Hepatocyte (in vitro differentiated cells): ENCODE measurements at regions not wholly inside any gene's neighbourhood (a gene's known extent, or its start where the extent isn't known, plus 50 kb on each side); places are given as distances from the start of the nearest gene placed in this dataset.

Experiments
- DNase-seq: peaks from one replicate; pipeline ENCODE4 v3.0.0-alpha.2; 2016; ENCODE audit warnings: low spot score
- H2AFZ ChIP-seq: fragments of 200-600 bp; sonication (generic); 2 replicates; pipeline ENCODE4 v1.6.0; 2016; ENCODE audit warnings: antibody characterized with exemption, mild to moderate bottlenecking
- H3K27ac ChIP-seq: fragments of 200-600 bp; sonication (generic); 2 replicates; pipeline ENCODE4 v1.5.1; 2016; ENCODE audit warnings: mild to moderate bottlenecking
- H3K27me3 ChIP-seq: fragments of 200-600 bp; sonication (generic); 2 replicates; pipeline ENCODE4 v1.6.1; 2016
- H3K36me3 ChIP-seq: fragments of 200-600 bp; sonication (generic); replicated peaks from 2 replicates; pipeline ENCODE4 v1.5.1; 2016; ENCODE audit warnings: low read depth; ENCODE audit not compliant: insufficient read depth
- H3K4me1 ChIP-seq: fragments of 200-600 bp; sonication (generic); 2 replicates; pipeline ENCODE4 v1.5.1; 2016; ENCODE audit warnings: mild to moderate bottlenecking, moderate library complexity; ENCODE audit not compliant: insufficient read depth
- H3K4me2 ChIP-seq: fragments of 200-600 bp; sonication (generic); 2 replicates; pipeline ENCODE4 v1.6.0; 2016
- H3K4me3 ChIP-seq: fragments of 200-600 bp; sonication (generic); 2 replicates; pipeline ENCODE4 v1.5.1; 2016; ENCODE audit warnings: mild to moderate bottlenecking
- H3K79me2 ChIP-seq: fragments of 200-600 bp; sonication (generic); 2 replicates; pipeline ENCODE4 v1.6.0; 2017; ENCODE audit warnings: mild to moderate bottlenecking
- H3K9me2 ChIP-seq: fragments of 200-600 bp; sonication (generic); replicated peaks from 2 replicates; pipeline ENCODE4 v1.6.0; 2017; ENCODE audit warnings: mild to moderate bottlenecking; ENCODE audit not compliant: insufficient read depth
- H3K9me3 ChIP-seq: fragments of 200-600 bp; sonication (generic); 2 replicates; pipeline ENCODE4 v1.5.1; 2016; ENCODE audit warnings: low read depth, mild to moderate bottlenecking
- H4K20me1 ChIP-seq: fragments of 200-600 bp; sonication (generic); 2 replicates; pipeline ENCODE4 v1.6.0; 2016; ENCODE audit warnings: mild to moderate bottlenecking; ENCODE audit not compliant: insufficient read depth, poor library complexity, severe bottlenecking
- EZH2 ChIP-seq: fragments of 200-600 bp; sonication (generic); IDR thresholded peaks from 2 replicates; pipeline ENCODE4 v1.6.1; 2016; ENCODE audit warnings: antibody characterized with exemption, mild to moderate bottlenecking, borderline replicate concordance
- EZH2phosphoT487 ChIP-seq: fragments of 200-600 bp; sonication (generic); IDR thresholded peaks from one replicate; pipeline ENCODE4 v1.6.1; 2018; ENCODE audit warnings: antibody characterized with exemption, mild to moderate bottlenecking, low read depth, moderate library complexity; ENCODE audit not compliant: unreplicated experiment, severe bottlenecking
- WGBS: methylation state at CpG from one replicate; pipeline ENCODE4 v1.1.6; 2016; ENCODE audit warnings: low lambda C conversion rate; ENCODE audit errors: missing lambda C conversion rate; 5-methylcytosine and 5-hydroxymethylcytosine counted together
- TF ChIP-seq, protein P1 (sequence below): fragments of 200-600 bp; sonication (generic); IDR thresholded peaks from 2 replicates; pipeline ENCODE4 v1.5.1; 2016; ENCODE audit warnings: antibody characterized with exemption, mild to moderate bottlenecking; ENCODE audit not compliant: poor library complexity

DNA sequence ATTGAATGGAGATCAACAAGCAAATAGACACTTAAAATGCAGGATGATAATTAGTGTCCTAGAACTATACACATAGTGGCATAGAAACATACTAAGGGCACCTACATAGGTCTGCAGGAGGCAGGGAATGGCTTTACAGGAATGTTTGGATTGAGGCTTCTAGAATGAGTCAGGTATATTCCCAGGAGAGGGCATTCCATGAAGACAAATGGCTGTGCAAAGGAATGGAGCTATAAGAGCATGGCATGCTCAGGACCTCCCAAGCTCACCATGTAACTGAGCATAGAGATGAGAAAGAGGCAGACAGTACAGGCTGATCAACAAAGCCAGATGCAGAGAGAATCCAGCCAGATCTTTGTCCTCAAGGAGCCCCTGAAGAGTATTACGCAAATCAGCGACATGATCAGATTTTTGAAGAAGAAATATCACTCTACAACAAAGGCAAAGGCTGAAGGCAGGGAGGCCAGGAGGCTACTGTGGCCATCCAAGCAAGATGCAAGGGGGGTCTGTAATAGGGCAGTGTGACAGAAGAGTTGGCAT, 211.1 kb upstream of the MTNR1B start:
- Histone ChIP-seq H2AFZ (no peak overlapping the region), H3K4me1 (no peaks in the 10 kb centered on the region), H3K4me3 (no peak overlapping the region), H3K9me3 (no peaks in the 10 kb centered on the region), H3K79me2 (no peaks in the 10 kb centered on the region), H3K27ac (no peak overlapping the region), H3K4me2 (no peak overlapping the region), H3K27me3 (no peaks in the 10 kb centered on the region), H3K36me3 (no peaks in the 10 kb centered on the region), H3K9me2 (no peaks in the 10 kb centered on the region), H4K20me1 (no peaks in the 10 kb centered on the region)
- TF ChIP-seq EZH2phosphoT487, result no peak
- TF ChIP-seq, protein P1, sequence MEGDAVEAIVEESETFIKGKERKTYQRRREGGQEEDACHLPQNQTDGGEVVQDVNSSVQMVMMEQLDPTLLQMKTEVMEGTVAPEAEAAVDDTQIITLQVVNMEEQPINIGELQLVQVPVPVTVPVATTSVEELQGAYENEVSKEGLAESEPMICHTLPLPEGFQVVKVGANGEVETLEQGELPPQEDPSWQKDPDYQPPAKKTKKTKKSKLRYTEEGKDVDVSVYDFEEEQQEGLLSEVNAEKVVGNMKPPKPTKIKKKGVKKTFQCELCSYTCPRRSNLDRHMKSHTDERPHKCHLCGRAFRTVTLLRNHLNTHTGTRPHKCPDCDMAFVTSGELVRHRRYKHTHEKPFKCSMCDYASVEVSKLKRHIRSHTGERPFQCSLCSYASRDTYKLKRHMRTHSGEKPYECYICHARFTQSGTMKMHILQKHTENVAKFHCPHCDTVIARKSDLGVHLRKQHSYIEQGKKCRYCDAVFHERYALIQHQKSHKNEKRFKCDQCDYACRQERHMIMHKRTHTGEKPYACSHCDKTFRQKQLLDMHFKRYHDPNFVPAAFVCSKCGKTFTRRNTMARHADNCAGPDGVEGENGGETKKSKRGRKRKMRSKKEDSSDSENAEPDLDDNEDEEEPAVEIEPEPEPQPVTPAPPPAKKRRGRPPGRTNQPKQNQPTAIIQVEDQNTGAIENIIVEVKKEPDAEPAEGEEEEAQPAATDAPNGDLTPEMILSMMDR, result no peak
- TF ChIP-seq EZH2, result no peak
- 98% methylated on average over 2 of the region's 2 CpGs for WGBS
- no peak for DNase-seq

DNA sequence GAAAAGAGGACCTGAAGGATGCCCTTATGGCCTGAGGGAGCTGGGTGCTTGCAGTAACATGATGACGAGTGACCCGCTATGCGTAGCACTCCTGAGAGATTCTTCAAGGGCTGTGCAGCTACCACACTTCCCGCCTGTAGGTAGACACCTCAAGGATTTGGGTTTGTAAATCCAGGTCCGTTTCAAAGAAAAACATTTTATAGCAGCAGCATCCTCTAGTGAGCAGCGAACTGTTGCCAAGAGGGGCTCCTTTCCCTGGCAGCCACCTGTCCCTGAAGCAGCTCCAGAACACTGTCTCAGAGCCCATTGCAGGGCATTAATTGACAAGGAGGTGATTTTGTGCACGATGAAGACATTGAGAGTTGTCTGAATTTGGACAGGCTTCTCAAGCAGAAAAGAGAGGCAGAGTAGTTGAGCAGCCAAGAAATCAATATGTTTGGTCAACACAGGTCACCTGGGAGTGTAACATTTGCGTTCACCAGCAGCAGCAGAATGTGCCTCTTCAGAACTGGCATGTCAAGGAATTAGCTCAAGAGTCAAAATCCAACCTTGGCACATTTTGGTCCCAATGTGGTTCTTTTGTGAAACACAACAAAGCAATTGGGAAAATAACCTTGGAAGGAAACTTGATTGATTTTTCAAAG, 209.8 kb upstream of the MTNR1B start:
- H3K4me3 ChIP-seq, result no peak overlapping the region
- no peak overlapping the region for H3K27ac ChIP-seq
- H3K27me3 ChIP-seq, result no peaks in the 10 kb centered on the region
- 83% methylated on average over 8 of the region's 8 CpGs for WGBS
- no peaks in the 10 kb centered on the region for H4K20me1 ChIP-seq
- H2AFZ ChIP-seq, result no peak overlapping the region
- TF ChIP-seq, protein P1, result no peak
- TF ChIP-seq EZH2phosphoT487 (no peak), EZH2 (no peak)
- H3K4me1 ChIP-seq, result no peaks in the 10 kb centered on the region
- H3K9me3 ChIP-seq, result no peaks in the 10 kb centered on the region
- H3K79me2 ChIP-seq, result no peaks in the 10 kb centered on the region
- no peak overlapping the region for H3K4me2 ChIP-seq
- no peaks in the 10 kb centered on the region for H3K9me2 ChIP-seq
- no peaks in the 10 kb centered on the region for H3K36me3 ChIP-seq
- no peak for DNase-seq

DNA sequence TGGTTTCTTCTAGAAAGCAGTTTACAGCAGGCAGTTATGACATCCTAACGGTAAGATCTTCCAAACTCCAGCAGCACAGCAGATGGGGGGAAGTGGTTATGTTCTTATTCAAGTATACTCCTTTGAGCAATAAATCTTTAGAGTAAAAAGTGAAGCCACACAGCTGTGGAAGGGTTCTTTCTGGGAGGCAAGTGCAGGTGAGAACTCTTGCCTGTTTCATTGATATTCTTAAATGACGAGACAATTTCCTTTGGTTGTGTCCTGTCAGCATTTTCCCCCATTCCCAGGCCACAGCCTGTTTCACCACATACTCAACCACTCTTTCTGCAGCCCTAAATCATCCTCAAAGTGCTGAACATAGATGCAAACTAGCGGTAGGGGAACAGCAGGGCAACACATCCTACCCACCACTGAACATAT, 207.3 kb upstream of the MTNR1B start:
- Histone ChIP-seq H4K20me1 (no peaks in the 10 kb centered on the region), H3K9me3 (no peaks in the 10 kb centered on the region), H2AFZ (no peak overlapping the region), H3K4me2 (no peak overlapping the region), H3K27ac (no peak overlapping the region), H3K27me3 (no peaks in the 10 kb centered on the region), H3K36me3 (no peaks in the 10 kb centered on the region), H3K79me2 (no peaks in the 10 kb centered on the region), H3K9me2 (no peaks in the 10 kb centered on the region), H3K4me3 (no peak overlapping the region), H3K4me1 (no peaks in the 10 kb centered on the region)
- TF ChIP-seq, protein P1, result no peak
- no peak for TF ChIP-seq EZH2
- no peak for TF ChIP-seq EZH2phosphoT487
- WGBS, result 70% methylated on average over 3 of the region's 3 CpGs
- no peak for DNase-seq

DNA sequence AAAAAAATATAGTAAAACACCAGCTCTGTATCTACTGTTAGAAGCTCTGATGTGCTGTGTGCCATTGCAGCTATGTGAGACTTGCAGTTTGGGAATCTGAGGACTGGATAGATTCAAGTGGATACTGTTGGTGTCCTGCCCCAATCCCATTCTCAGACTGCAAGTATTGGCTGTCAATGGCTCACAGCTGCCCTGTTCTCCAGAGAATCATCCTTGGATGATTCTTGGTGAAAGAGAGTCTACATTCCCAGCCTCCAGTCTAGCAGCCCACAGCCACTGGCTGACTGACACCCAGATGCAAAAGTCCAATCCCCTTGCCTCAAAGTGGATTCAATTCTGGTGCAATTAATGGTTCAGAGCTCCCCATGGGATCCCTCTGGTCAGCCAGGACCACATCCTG, 206.1 kb upstream of the MTNR1B start:
- Histone ChIP-seq H3K36me3 (no peaks in the 10 kb centered on the region), H3K9me3 (no peaks in the 10 kb centered on the region), H3K4me3 (no peak overlapping the region), H4K20me1 (no peaks in the 10 kb centered on the region), H3K27me3 (no peaks in the 10 kb centered on the region), H2AFZ (no peak overlapping the region), H3K9me2 (no peaks in the 10 kb centered on the region), H3K79me2 (no peaks in the 10 kb centered on the region), H3K4me2 (no peak overlapping the region), H3K27ac (no peak overlapping the region), H3K4me1 (no peaks in the 10 kb centered on the region)
- DNase-seq, result no peak
- no peak for TF ChIP-seq EZH2
- TF ChIP-seq, protein P1, result no peak
